ENCODE measurements at regions not wholly inside any gene's neighbourhood (a gene's known extent, or its start where the extent isn't known, plus 50 kb on each side); places are given as distances from the start of the nearest gene placed in this dataset.

DNA sequence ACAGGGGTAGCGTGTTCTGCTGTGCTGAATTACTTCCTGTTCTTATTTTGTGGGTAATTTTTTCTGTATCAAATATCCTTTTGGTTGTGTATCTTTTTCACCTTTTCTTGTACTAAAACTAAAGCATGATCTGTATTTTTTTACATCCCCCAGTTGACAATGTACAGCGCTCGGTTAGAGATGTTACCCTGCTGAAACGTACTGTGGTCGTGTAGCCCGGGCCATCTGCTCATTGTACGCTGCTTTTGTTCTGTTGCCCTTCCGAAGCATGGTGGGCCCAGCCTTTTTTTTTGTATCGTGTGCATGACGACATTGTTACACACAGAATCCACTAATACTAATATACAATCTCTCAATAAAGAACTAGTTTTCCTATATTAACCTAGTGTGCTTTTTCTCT is 233.1 kb downstream of the HAUS1 start:
- H3K27ac ChIP-seq (ENCODE audit: low read depth, low read length): no peak overlapping the region
- no peaks in the 10 kb centered on the region for H3K79me2 ChIP-seq (ENCODE audit: insufficient read depth, low read length)
- H3K4me1 ChIP-seq (ENCODE audit: insufficient read depth, low read length): no peaks in the 10 kb centered on the region
- H2AFZ ChIP-seq (ENCODE audit: low read length): no peak overlapping the region
- H3K36me3 ChIP-seq (ENCODE audit: insufficient read depth, low read length): no peaks in the 10 kb centered on the region
- no peaks in the 10 kb centered on the region for H3K9me3 ChIP-seq (ENCODE audit: low read depth, low read length)
- no peak overlapping the region for H3K4me3 ChIP-seq (ENCODE audit: insufficient read depth, low read length)
- no peak for DNase-seq (ENCODE audit: insufficient read length, low spot score, missing footprints)
- TF ChIP-seq, protein P1, sequence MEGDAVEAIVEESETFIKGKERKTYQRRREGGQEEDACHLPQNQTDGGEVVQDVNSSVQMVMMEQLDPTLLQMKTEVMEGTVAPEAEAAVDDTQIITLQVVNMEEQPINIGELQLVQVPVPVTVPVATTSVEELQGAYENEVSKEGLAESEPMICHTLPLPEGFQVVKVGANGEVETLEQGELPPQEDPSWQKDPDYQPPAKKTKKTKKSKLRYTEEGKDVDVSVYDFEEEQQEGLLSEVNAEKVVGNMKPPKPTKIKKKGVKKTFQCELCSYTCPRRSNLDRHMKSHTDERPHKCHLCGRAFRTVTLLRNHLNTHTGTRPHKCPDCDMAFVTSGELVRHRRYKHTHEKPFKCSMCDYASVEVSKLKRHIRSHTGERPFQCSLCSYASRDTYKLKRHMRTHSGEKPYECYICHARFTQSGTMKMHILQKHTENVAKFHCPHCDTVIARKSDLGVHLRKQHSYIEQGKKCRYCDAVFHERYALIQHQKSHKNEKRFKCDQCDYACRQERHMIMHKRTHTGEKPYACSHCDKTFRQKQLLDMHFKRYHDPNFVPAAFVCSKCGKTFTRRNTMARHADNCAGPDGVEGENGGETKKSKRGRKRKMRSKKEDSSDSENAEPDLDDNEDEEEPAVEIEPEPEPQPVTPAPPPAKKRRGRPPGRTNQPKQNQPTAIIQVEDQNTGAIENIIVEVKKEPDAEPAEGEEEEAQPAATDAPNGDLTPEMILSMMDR (IDR thresholded peaks at IDR 0.05; ENCODE audit: extremely low read depth, low read depth, low read length): no peak
- H3K27me3 ChIP-seq (ENCODE audit: insufficient read depth, low read length): peaks cover 63% of the 10 kb centered on the region
- no peaks in the 10 kb centered on the region for H4K20me1 ChIP-seq (ENCODE audit: insufficient read depth, low read length)
- H3K4me2 ChIP-seq (ENCODE audit: insufficient read depth, low read length): no peak overlapping the region

- no peak overlapping the region for H2AFZ ChIP-seq (ENCODE audit: low read length)
- no peaks in the 10 kb centered on the region for H3K4me1 ChIP-seq (ENCODE audit: insufficient read depth, low read length)
- no peaks in the 10 kb centered on the region for H3K36me3 ChIP-seq (ENCODE audit: insufficient read depth, low read length)
- H4K20me1 ChIP-seq (ENCODE audit: insufficient read depth, low read length): no peaks in the 10 kb centered on the region
- TF ChIP-seq, protein P1 (IDR thresholded peaks at IDR 0.05; ENCODE audit: extremely low read depth, low read depth, low read length): no peak
- H3K4me2 ChIP-seq (ENCODE audit: insufficient read depth, low read length): no peak overlapping the region
- no peaks in the 10 kb centered on the region for H3K79me2 ChIP-seq (ENCODE audit: insufficient read depth, low read length)
- H3K9me3 ChIP-seq (ENCODE audit: low read depth, low read length): no peaks in the 10 kb centered on the region
- H3K27ac ChIP-seq (ENCODE audit: low read depth, low read length): no peak overlapping the region
- no peak for DNase-seq (ENCODE audit: insufficient read length, low spot score, missing footprints)
- no peak overlapping the region for H3K4me3 ChIP-seq (ENCODE audit: insufficient read depth, low read length)
- peaks cover 53% of the 10 kb centered on the region for H3K27me3 ChIP-seq (ENCODE audit: insufficient read depth, low read length)
Observed at GRCh38 chr18:46338205-46338604, 234.0 kb downstream of the HAUS1 start.

GRCh38 chr18:46338766-46339165 is 234.6 kb downstream of the HAUS1 start:
- Histone ChIP-seq H3K27me3 (ENCODE audit: insufficient read depth, low read length) (peaks cover 49% of the 10 kb centered on the region), H4K20me1 (ENCODE audit: insufficient read depth, low read length) (no peaks in the 10 kb centered on the region), H3K79me2 (ENCODE audit: insufficient read depth, low read length) (no peaks in the 10 kb centered on the region), H3K4me3 (ENCODE audit: insufficient read depth, low read length) (no peak overlapping the region), H3K4me1 (ENCODE audit: insufficient read depth, low read length) (no peaks in the 10 kb centered on the region), H3K36me3 (ENCODE audit: insufficient read depth, low read length) (no peaks in the 10 kb centered on the region), H3K9me3 (ENCODE audit: low read depth, low read length) (no peaks in the 10 kb centered on the region), H3K4me2 (ENCODE audit: insufficient read depth, low read length) (no peak overlapping the region), H3K27ac (ENCODE audit: low read depth, low read length) (no peak overlapping the region), H2AFZ (ENCODE audit: low read length) (no peak overlapping the region)
- no peak for DNase-seq (ENCODE audit: insufficient read length, low spot score, missing footprints)
- TF ChIP-seq, protein P1 (IDR thresholded peaks at IDR 0.05; ENCODE audit: extremely low read depth, low read depth, low read length): no peak

- Histone ChIP-seq H2AFZ (ENCODE audit: low read length) (no peak overlapping the region), H4K20me1 (ENCODE audit: insufficient read depth, low read length) (no peaks in the 10 kb centered on the region), H3K4me2 (ENCODE audit: insufficient read depth, low read length) (no peak overlapping the region), H3K4me3 (ENCODE audit: insufficient read depth, low read length) (no peak overlapping the region), H3K9me3 (ENCODE audit: low read depth, low read length) (no peaks in the 10 kb centered on the region), H3K27ac (ENCODE audit: low read depth, low read length) (no peak overlapping the region), H3K79me2 (ENCODE audit: insufficient read depth, low read length) (no peaks in the 10 kb centered on the region), H3K4me1 (ENCODE audit: insufficient read depth, low read length) (no peaks in the 10 kb centered on the region), H3K27me3 (ENCODE audit: insufficient read depth, low read length) (peaks cover 37% of the 10 kb centered on the region), H3K36me3 (ENCODE audit: insufficient read depth, low read length) (no peaks in the 10 kb centered on the region)
- no peak for DNase-seq (ENCODE audit: insufficient read length, low spot score, missing footprints)
- TF ChIP-seq, protein P1 (IDR thresholded peaks at IDR 0.05; ENCODE audit: extremely low read depth, low read depth, low read length): no peak
Observed at GRCh38 chr18:46340716-46341115, 236.5 kb downstream of the HAUS1 start.

Data from osteoblast (primary cell).